ENCODE measurements at regions not wholly inside any gene's neighbourhood (a gene's known extent, or its start where the extent isn't known, plus 50 kb on each side); places are given as distances from the start of the nearest gene placed in this dataset.

- TF ChIP-seq CTCF (IDR thresholded peaks at IDR 0.05) (no peak), POLR2AphosphoS5 (IDR thresholded peaks at IDR 0.05) (no peak)
Measured at GRCh38 chr10:108060246-108060645, 895.7 kb upstream of the SORCS1 start.

Measured in upper lobe of left lung (tissue), 4 donors.